T follicular helper cell (primary cell): ENCODE measurements at regions not wholly inside any gene's neighbourhood (a gene's known extent, or its start where the extent isn't known, plus 50 kb on each side); places are given as distances from the start of the nearest gene placed in this dataset.
"Not testable (repeated sequence)": the region's sequence is repeated elsewhere in the genome, so short reads cannot be mapped to it uniquely, and the experiment has no call there.

Experiments used
- DNase-seq: peaks from one replicate; pipeline ENCODE4 v3.0.0-alpha.2; 2020; ENCODE audit warnings: low read depth

GRCh38 chr2:217366966-217367365 lies 507.1 kb upstream of the TNP1 start:
- no peak for DNase-seq

GRCh38 chr2:217366266-217366895 lies 506.5 kb upstream of the TNP1 start:
- no peak for DNase-seq

GRCh38 chr2:217365656-217366055 lies 505.8 kb upstream of the TNP1 start:
- no peak for DNase-seq

- DNase-seq: no peak
These were observed 504.4 kb upstream of the TNP1 start for GRCh38 chr2:217364224-217364623.

- no peak for DNase-seq
These were observed 503.6 kb upstream of the TNP1 start for GRCh38 chr2:217363470-217363869.

GRCh38 chr2:217362710-217363109 lies 502.8 kb upstream of the TNP1 start:
- DNase-seq: no peak

GRCh38 chr2:217362286-217362685 lies 502.4 kb upstream of the TNP1 start:
- no peak for DNase-seq

- DNase-seq: no peak
These were observed 501.6 kb upstream of the TNP1 start for GRCh38 chr2:217361483-217361880.

GRCh38 chr2:217360781-217361482 lies 501.1 kb upstream of the TNP1 start:
- no peak for DNase-seq

- DNase-seq: no peak
These were observed 500.2 kb upstream of the TNP1 start for GRCh38 chr2:217360111-217360510.

- no peak for DNase-seq
These were observed 498.2 kb upstream of the TNP1 start for GRCh38 chr2:217357886-217358620.

- DNase-seq: no peak
These were observed 496.9 kb upstream of the TNP1 start for GRCh38 chr2:217356781-217357180.

GRCh38 chr2:217356142-217356541 lies 496.3 kb upstream of the TNP1 start:
- no peak for DNase-seq

- no peak for DNase-seq
These were observed 493.7 kb upstream of the TNP1 start for GRCh38 chr2:217353591-217353990.

- no peak for DNase-seq
These were observed 491.5 kb upstream of the TNP1 start for GRCh38 chr2:217351378-217351777.

GRCh38 chr2:217349251-217349650 lies 489.4 kb upstream of the TNP1 start:
- no peak for DNase-seq

GRCh38 chr2:217347630-217348029 lies 487.8 kb upstream of the TNP1 start:
- DNase-seq: not testable (repeated sequence)

GRCh38 chr2:217346043-217346442 lies 486.2 kb upstream of the TNP1 start:
- not testable (repeated sequence) for DNase-seq

- DNase-seq: no peak
These were observed 481.0 kb upstream of the TNP1 start for GRCh38 chr2:217340899-217341298.

GRCh38 chr2:217340176-217340575 lies 480.3 kb upstream of the TNP1 start:
- no peak for DNase-seq

- no peak for DNase-seq
These were observed 479.9 kb upstream of the TNP1 start for GRCh38 chr2:217339753-217340152.

- no peak for DNase-seq
These were observed 478.5 kb upstream of the TNP1 start for GRCh38 chr2:217338306-217338916.

GRCh38 chr2:217337771-217338170 lies 477.9 kb upstream of the TNP1 start:
- no peak for DNase-seq
